HCEC 1CT (cell line): ENCODE measurements at regions not wholly inside any gene's neighbourhood (a gene's known extent, or its start where the extent isn't known, plus 50 kb on each side); places are given as distances from the start of the nearest gene placed in this dataset.

Experiments used
- DNase-seq: peaks from one replicate; pipeline ENCODE4 v3.0.0-alpha.2; 2017

GRCh38 chr11:93608364-93608763 lies 53.1 kb upstream of the CEP295 start:
- no peak for DNase-seq

DNA sequence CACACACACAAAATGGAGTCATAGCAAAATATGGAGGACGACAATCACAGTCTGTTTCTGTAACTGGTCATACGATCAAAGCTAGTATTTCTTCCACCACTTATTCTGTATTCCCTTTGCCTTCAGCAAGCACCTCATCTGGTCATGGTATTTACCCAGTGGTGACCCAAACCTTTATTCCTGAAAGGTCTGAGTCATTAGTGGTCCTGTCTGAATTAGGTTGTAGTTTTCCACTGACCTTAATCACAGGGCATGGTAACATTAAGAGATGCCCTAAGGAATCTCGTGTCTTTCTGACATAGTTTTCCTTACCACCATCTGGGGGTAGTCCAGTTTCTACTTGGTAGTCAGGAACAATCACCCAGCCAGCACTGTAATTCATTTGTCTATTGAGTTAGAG lies 54.8 kb upstream of the CEP295 start:
- DNase-seq = no peak

DNA sequence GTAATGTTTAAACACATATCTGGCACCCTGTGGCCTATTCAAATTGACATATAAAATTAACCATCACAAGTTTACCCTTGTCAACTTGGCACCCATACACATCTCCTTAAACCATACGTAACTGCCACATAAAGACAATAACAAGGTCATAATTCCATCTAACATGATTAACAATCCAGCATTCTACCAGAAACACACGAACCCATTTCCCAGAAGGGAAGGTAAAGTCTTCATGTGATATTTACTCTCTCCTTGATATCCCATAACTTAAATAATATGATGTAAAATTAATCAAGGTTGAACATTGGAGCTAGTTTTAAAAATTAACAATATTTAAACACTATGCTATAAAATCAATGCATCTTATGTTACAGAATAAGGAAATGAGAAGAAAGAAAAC lies 55.2 kb upstream of the CEP295 start:
- no peak for DNase-seq

DNA sequence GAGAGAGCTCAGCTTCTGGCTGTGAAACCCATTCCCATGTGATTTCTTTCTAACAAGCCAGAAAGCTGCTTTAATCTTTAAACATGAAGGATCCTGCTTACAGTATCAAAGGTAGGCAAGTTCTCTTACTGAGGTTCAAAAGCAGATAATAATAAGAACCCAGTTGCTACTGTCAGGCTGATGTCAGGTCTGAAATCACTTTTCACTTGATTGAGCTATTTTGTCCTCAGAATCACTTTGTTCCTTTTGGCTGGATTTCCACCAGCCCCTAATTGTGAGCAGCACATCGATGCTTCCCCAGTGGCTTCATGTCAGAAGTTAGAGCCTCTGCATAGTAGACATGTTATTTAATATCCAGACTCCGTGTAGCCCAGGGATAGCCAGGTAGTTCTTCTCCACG lies 55.8 kb upstream of the CEP295 start:
- DNase-seq = no peak

- DNase-seq = no peak
These were observed 57.3 kb upstream of the CEP295 start for GRCh38 chr11:93604008-93604660.

DNA sequence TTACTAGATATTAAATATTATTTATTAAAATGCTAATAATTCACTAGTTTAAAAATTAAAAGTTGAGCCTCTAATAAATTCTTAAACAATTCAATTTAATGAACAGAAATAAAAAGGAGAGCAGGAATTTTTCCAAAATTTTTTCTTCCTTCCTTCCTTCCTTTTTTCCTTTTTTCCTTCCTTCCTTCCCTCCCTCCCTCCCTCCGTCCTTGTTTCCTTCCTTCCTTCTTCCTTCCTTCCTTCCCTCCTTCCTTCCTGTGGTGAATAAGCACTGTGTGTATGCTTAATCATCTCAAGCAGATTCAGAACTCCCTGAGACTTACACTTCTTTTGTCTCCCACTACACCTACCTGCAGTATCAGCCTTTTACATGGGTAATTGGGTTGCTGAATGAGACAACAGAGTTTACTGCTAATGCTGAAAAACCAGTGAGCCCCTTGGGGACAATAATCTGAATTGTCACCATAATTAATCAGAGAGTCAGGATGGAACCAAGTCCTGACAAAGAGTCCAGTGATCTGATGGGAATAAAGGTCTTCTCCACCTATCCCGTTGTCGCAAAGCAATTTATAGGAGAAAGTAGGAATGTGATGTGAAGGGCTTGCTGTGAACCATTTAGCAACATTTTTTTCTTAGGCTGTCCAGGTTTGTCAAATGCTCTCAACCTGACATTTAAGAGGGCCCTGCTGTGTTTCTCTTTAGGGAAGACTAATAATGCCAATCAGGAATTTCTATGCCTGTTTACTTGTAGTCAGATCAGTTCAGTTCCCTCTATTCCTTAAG lies 58.1 kb upstream of the CEP295 start:
- no peak for DNase-seq

DNA sequence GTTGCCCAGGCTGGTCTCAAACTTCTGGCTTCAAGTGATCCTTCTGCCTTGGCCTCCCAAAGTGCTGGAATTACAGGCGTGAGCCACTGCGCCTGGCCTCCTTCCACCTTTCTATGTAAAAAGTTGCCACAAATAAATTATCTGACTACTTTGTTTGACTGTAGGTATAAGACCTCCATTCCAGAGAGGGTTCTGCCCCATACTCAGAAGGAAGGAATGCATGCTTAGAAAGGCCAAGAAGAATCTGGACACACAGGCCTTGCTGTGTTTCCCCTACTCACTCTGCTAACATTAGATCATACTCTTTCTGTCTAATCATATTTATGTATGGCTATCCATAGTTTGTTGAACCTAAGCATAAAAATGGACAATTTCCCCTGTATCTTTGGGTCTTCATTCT lies 53.0 kb upstream of the SMCO4 start:
- DNase-seq = peak; percentile 9
